HL-60 (cell line): ENCODE measurements at regions not wholly inside any gene's neighbourhood (a gene's known extent, or its start where the extent isn't known, plus 50 kb on each side); places are given as distances from the start of the nearest gene placed in this dataset.

Source experiments
- DNase-seq, 2 experiments: peaks; one replicate each; pipeline ENCODE4 v3.0.0-alpha.2; 2010 to 2020; ENCODE audit warnings: low read depth in 1 of 2, low spot score in 1 of 2
- H3K27ac ChIP-seq: fragments of 250-450 bp; sonication (Bioruptor Pico); replicated peaks from 2 replicates; pipeline ENCODE4 v1.5.1; 2020; ENCODE audit warnings: mild to moderate bottlenecking, moderate library complexity
- H3K27me3 ChIP-seq: fragments of 250-450 bp; sonication (Bioruptor Pico); 2 replicates; pipeline ENCODE4 v1.5.1; 2021; ENCODE audit warnings: mild to moderate bottlenecking, moderate library complexity; ENCODE audit not compliant: insufficient read depth, poor library complexity, severe bottlenecking
- H3K4me3 ChIP-seq: replicated peaks from 2 replicates; pipeline ENCODE4 v1.5.1; 2011; ENCODE audit warnings: mild to moderate bottlenecking, control low read depth, low read length; ENCODE audit not compliant: insufficient read depth
- CTCF ChIP-seq: IDR thresholded peaks from one replicate; pipeline ENCODE4 v1.5.1; 2011; ENCODE audit warnings: low read length, control low read depth, inconsistent platforms; ENCODE audit not compliant: insufficient read depth
- GABPA ChIP-seq: IDR thresholded peaks from 2 replicates; pipeline ENCODE4 v1.6.1; 2012; ENCODE audit warnings: low read depth
- POLR2AphosphoS5 ChIP-seq: IDR thresholded peaks from 2 replicates; pipeline ENCODE4 v1.6.1; 2012; ENCODE audit warnings: low read depth
- REST ChIP-seq: IDR thresholded peaks from 2 replicates; pipeline ENCODE4 v1.6.1; 2012; ENCODE audit warnings: low read depth; ENCODE audit not compliant: insufficient replicate concordance
- SPI1 ChIP-seq: IDR thresholded peaks from 2 replicates; pipeline ENCODE4 v1.6.1; 2012; ENCODE audit warnings: low read depth, mild to moderate bottlenecking, borderline replicate concordance

- H3K4me3 ChIP-seq = no peak overlapping the region
- TF ChIP-seq POLR2AphosphoS5 (no peak), REST (no peak), GABPA (no peak), SPI1 (no peak), CTCF (no peak)
- no peaks in the 10 kb centered on the region for H3K27me3 ChIP-seq
- DNase-seq = no peak
- no peak overlapping the region for H3K27ac ChIP-seq
These were observed 776.0 kb downstream of the GALC start for GRCh38 chr14:87217023-87217422.

- H3K4me3 ChIP-seq = no peak overlapping the region
- TF ChIP-seq CTCF = no peak
- no peak for TF ChIP-seq REST
- no peak for TF ChIP-seq GABPA
- no peak for TF ChIP-seq SPI1
- TF ChIP-seq POLR2AphosphoS5 = no peak
- no peak for DNase-seq
- H3K27ac ChIP-seq = no peak overlapping the region
- no peaks in the 10 kb centered on the region for H3K27me3 ChIP-seq
These were observed 778.4 kb downstream of the GALC start for GRCh38 chr14:87214558-87214957.

- no peaks in the 10 kb centered on the region for H3K27me3 ChIP-seq
- no peak overlapping the region for H3K27ac ChIP-seq
- no peak for DNase-seq
- no peak for TF ChIP-seq CTCF
- TF ChIP-seq SPI1 = no peak
- no peak for TF ChIP-seq POLR2AphosphoS5
- TF ChIP-seq REST = no peak
- TF ChIP-seq GABPA = no peak
- no peak overlapping the region for H3K4me3 ChIP-seq
These were observed 785.2 kb downstream of the GALC start for GRCh38 chr14:87207756-87208155.
